ENCODE measurements at regions not wholly inside any gene's neighbourhood (a gene's known extent, or its start where the extent isn't known, plus 50 kb on each side); places are given as distances from the start of the nearest gene placed in this dataset.

- H3K9me1 ChIP-seq (ENCODE audit: control insufficient read depth, extremely low read depth, insufficient read depth, low read length), result no peaks in the 10 kb centered on the region
- no peaks in the 10 kb centered on the region for H4K20me1 ChIP-seq (ENCODE audit: control insufficient read depth, extremely low read depth, insufficient read depth, low read length)
- H3K4me1 ChIP-seq (ENCODE audit: control insufficient read depth, extremely low read depth, insufficient read depth, low read length), result no peaks in the 10 kb centered on the region
- no peaks in the 10 kb centered on the region for H3K36me3 ChIP-seq (ENCODE audit: control insufficient read depth in 2 of 2, extremely low read depth in 1 of 2, insufficient read depth in 2 of 2, low read length in 2 of 2)
- H3K79me2 ChIP-seq (ENCODE audit: control insufficient read depth, insufficient read depth, low read length), result no peaks in the 10 kb centered on the region
- H3K4me3 ChIP-seq (ENCODE audit: control insufficient read depth in 2 of 3, extremely low read depth in 1 of 3, insufficient read depth in 2 of 3, low read depth in 1 of 3, low read length in 3 of 3), result no peak overlapping the region
- no peaks in the 10 kb centered on the region for H3K9me3 ChIP-seq (ENCODE audit: control insufficient read depth, low read depth, low read length)
- H3K27me3 ChIP-seq (ENCODE audit: control insufficient read depth, extremely low read depth, insufficient read depth, low read length), result peaks cover 5% of the 10 kb centered on the region
- dilution Hi-C loops (cut with MboI; ENCODE audit: extremely low pct_ligation_motif_present, low sequenced_read_pairs), result no loop called here
- no peak overlapping the region for H2AFZ ChIP-seq (ENCODE audit: control insufficient read depth, low read length)
- no peak overlapping the region for H3K9ac ChIP-seq (ENCODE audit: control insufficient read depth, extremely low read depth, insufficient read depth, low read length)
- no peak overlapping the region for H3K4me2 ChIP-seq (ENCODE audit: control insufficient read depth, extremely low read depth, insufficient read depth, low read depth, low read length)
- no peak for FAIRE-seq
- TF ChIP-seq CTCF (optimal IDR thresholded peaks at IDR 0.05 in 1 of 3, IDR thresholded peaks at IDR 0.05 in 1 of 3, conservative IDR thresholded peaks at IDR 0.05 in 1 of 3; ENCODE audit: extremely low read depth in 1 of 3, insufficient read depth in 2 of 3, low read length in 3 of 3), result no peak
- no peak for TF ChIP-seq EZH2 (IDR thresholded peaks at IDR 0.05; ENCODE audit: low read length)
- no peak for DNase-seq (ENCODE audit: low read depth, low spot score)
- no peak overlapping the region for H3K27ac ChIP-seq (ENCODE audit: control insufficient read depth, insufficient read depth, low read length)
Measured at GRCh38 chr11:92386577-92386976, 162.0 kb downstream of the FAT3 start.

- no peak overlapping the region for H3K4me3 ChIP-seq (ENCODE audit: control insufficient read depth in 2 of 3, extremely low read depth in 1 of 3, insufficient read depth in 2 of 3, low read depth in 1 of 3, low read length in 3 of 3)
Measured at GRCh38 chr11:92387859-92388258, 163.2 kb downstream of the FAT3 start.

More at GRCh38 chr11:92387859-92388258, 163.2 kb downstream of the FAT3 start:
- Histone ChIP-seq H3K79me2 (ENCODE audit: control insufficient read depth, insufficient read depth, low read length) (no peaks in the 10 kb centered on the region), H3K9me3 (ENCODE audit: control insufficient read depth, low read depth, low read length) (no peaks in the 10 kb centered on the region), H3K27ac (ENCODE audit: control insufficient read depth, insufficient read depth, low read length) (no peak overlapping the region), H3K4me2 (ENCODE audit: control insufficient read depth, extremely low read depth, insufficient read depth, low read depth, low read length) (no peak overlapping the region), H3K27me3 (ENCODE audit: control insufficient read depth, extremely low read depth, insufficient read depth, low read length) (peaks cover 5% of the 10 kb centered on the region), H3K4me1 (ENCODE audit: control insufficient read depth, extremely low read depth, insufficient read depth, low read length) (no peaks in the 10 kb centered on the region), H3K9ac (ENCODE audit: control insufficient read depth, extremely low read depth, insufficient read depth, low read length) (no peak overlapping the region), H2AFZ (ENCODE audit: control insufficient read depth, low read length) (no peak overlapping the region), H4K20me1 (ENCODE audit: control insufficient read depth, extremely low read depth, insufficient read depth, low read length) (no peaks in the 10 kb centered on the region), H3K36me3 (ENCODE audit: control insufficient read depth in 2 of 2, extremely low read depth in 1 of 2, insufficient read depth in 2 of 2, low read length in 2 of 2) (no peaks in the 10 kb centered on the region), H3K9me1 (ENCODE audit: control insufficient read depth, extremely low read depth, insufficient read depth, low read length) (no peaks in the 10 kb centered on the region)
- DNase-seq (ENCODE audit: low read depth, low spot score) (no peak), FAIRE-seq (no peak)
- TF ChIP-seq EZH2 (IDR thresholded peaks at IDR 0.05; ENCODE audit: low read length), result no peak
- TF ChIP-seq CTCF (optimal IDR thresholded peaks at IDR 0.05 in 1 of 3, IDR thresholded peaks at IDR 0.05 in 1 of 3, conservative IDR thresholded peaks at IDR 0.05 in 1 of 3; ENCODE audit: extremely low read depth in 1 of 3, insufficient read depth in 2 of 3, low read length in 3 of 3), result no peak
- dilution Hi-C loops (cut with MboI; ENCODE audit: extremely low pct_ligation_motif_present, low sequenced_read_pairs), result no loop called here

Measured in keratinocyte (primary cell).